HepG2 (cell line): ENCODE measurements at regions not wholly inside any gene's neighbourhood (a gene's known extent, or its start where the extent isn't known, plus 50 kb on each side); places are given as distances from the start of the nearest gene placed in this dataset.

Experiments
- ATAC-seq: fragments of 200-7000 bp; cut with Tn5 transposase; 3 replicates; pipeline ENCODE4 v1.9.1; 2020; ENCODE audit warnings: mild to moderate bottlenecking, moderate library complexity
- BruUV-seq: library from RNA; stranded (reverse); fragments of 400-500 nt; replicated peaks from 2 replicates; lab custom pipeline; 2021; lab: Mats Ljungman, UMichigan
- CTCF ChIA-PET: fragments of 300-600 bp; formaldehyde crosslinking; extraction: SDS; loops from one replicate; lab custom pipeline; 2021; ENCODE audit warnings: low total read pairs, inconsistent platforms, low intra/inter-chr PET ratio; lab: Yijun Ruan, JAX
- POLR2A ChIA-PET: fragments of 350-600 bp; sonication (Branson Sonifier 250); formaldehyde crosslinking; loops from one replicate; lab custom pipeline; 2020; ENCODE audit warnings: antibody characterized with exemption, inconsistent platforms; lab: Yijun Ruan, JAX
- DNase-seq: peaks from one replicate; pipeline ENCODE4 v3.0.0-alpha.2; 2015; ENCODE audit warnings: low spot score
- FAIRE-seq: peaks from 3 replicates; lab custom pipeline; 2011; peaks lifted over from hg19 to GRCh38; lab: Jason Lieb, UNC
- H2AFZ ChIP-seq: one replicate; pipeline ENCODE4 v1.6.1; 2011; ENCODE audit warnings: low read length, inconsistent platforms
- H3K27ac ChIP-seq: fragments of 300-600 bp; 3 replicates; pipeline ENCODE4 v1.8.0; 2011; ENCODE audit warnings: mixed run types, mild to moderate bottlenecking, mixed read lengths, low read length, inconsistent platforms; ENCODE audit not compliant: insufficient read depth; ENCODE audit errors: extremely low read length
- H3K27me3 ChIP-seq, 2 experiments: fragments of 200-600 bp in 1 of 2; 2 replicates in 1 of 2; 3 replicates in 1 of 2; pipeline versions ENCODE4 v1.6.0 to v1.8.0; 2011; ENCODE audit warnings: low read length in 2 of 2, mild to moderate bottlenecking in 2 of 2, moderate library complexity in 2 of 2, inconsistent platforms in 1 of 2; ENCODE audit not compliant: insufficient read depth in 2 of 2, control insufficient read depth in 1 of 2
- H3K36me3 ChIP-seq, 2 experiments: fragments of 200-600 bp in 1 of 2; replicated peaks in 1 of 2; 2 replicates in 1 of 2; 3 replicates in 1 of 2; pipeline versions ENCODE4 v1.5.1 to v1.8.0; 2011; ENCODE audit warnings: low read length in 2 of 2, inconsistent platforms in 1 of 2; ENCODE audit not compliant: insufficient read depth in 2 of 2, control insufficient read depth in 1 of 2
- H3K4me1 ChIP-seq: 2 replicates; pipeline ENCODE4 v1.5.1; 2012; ENCODE audit warnings: low read length, inconsistent platforms; ENCODE audit not compliant: insufficient read depth
- H3K4me2 ChIP-seq: 2 replicates; pipeline ENCODE4 v1.6.0; 2011; ENCODE audit warnings: low read depth, low read length, inconsistent platforms
- H3K4me3 ChIP-seq, 3 experiments: fragments of 200-600 bp in 1 of 3; sonication (generic), shearing (Covaris generic) in 1 of 3; replicated peaks in 1 of 3; 2 replicates each; pipeline ENCODE4 v1.5.1; 2011 to 2016; ENCODE audit warnings: low read length in 3 of 3, inconsistent platforms in 2 of 3, low read depth in 2 of 3, mild to moderate bottlenecking in 2 of 3, control low read depth in 1 of 3, mixed read lengths in 1 of 3; ENCODE audit not compliant: insufficient read depth in 1 of 3
- H3K79me2 ChIP-seq: one replicate; pipeline ENCODE4 v1.6.1; 2011; ENCODE audit warnings: low read length, inconsistent platforms; ENCODE audit not compliant: insufficient read depth
- H3K9ac ChIP-seq: 2 replicates; pipeline ENCODE4 v1.6.0; 2011; ENCODE audit warnings: mild to moderate bottlenecking, low read depth, low read length, inconsistent platforms; ENCODE audit not compliant: insufficient read depth
- H3K9me3 ChIP-seq: 2 replicates; pipeline ENCODE4 v1.5.1; 2012; ENCODE audit warnings: mild to moderate bottlenecking, low read length
- H4K20me1 ChIP-seq: 2 replicates; pipeline ENCODE4 v1.6.0; 2011; ENCODE audit warnings: inconsistent platforms, mild to moderate bottlenecking, low read length, moderate library complexity; ENCODE audit not compliant: insufficient read depth
- DRAP1 ChIP-seq: IDR thresholded peaks from 2 replicates; pipeline ENCODE4 v1.6.1; 2016; ENCODE audit warnings: missing genetic modification reagents, missing compliant biosample characterization
- GPN1 ChIP-seq: sonication (generic); formaldehyde crosslinking; IDR thresholded peaks from 2 replicates; pipeline ENCODE4 v1.5.1; 2020; ENCODE audit warnings: missing genetic modification reagents, borderline replicate concordance
- PBX3 ChIP-seq: sonication (generic); formaldehyde crosslinking; IDR thresholded peaks from 2 replicates; pipeline ENCODE4 v1.8.1; 2023; ENCODE audit warnings: missing genetic modification reagents, inconsistent platforms, borderline replicate concordance
- RCOR2 ChIP-seq: IDR thresholded peaks from 2 replicates; pipeline ENCODE4 v1.6.1; 2016; ENCODE audit warnings: missing biosample characterization, missing genetic modification reagents
- SMYD3 ChIP-seq: sonication (generic); formaldehyde crosslinking; IDR thresholded peaks from 2 replicates; pipeline ENCODE4 v1.8.1; 2023; ENCODE audit warnings: mild to moderate bottlenecking, missing genetic modification reagents
- ZNF563 ChIP-seq: sonication (generic); formaldehyde crosslinking; IDR thresholded peaks from 2 replicates; pipeline ENCODE4 v1.8.0; 2022; ENCODE audit warnings: mild to moderate bottlenecking, moderate library complexity, missing genetic modification reagents
- ZNF670 ChIP-seq: sonication (generic); formaldehyde crosslinking; IDR thresholded peaks from 2 replicates; pipeline ENCODE4 v1.8.0; 2022; ENCODE audit warnings: mild to moderate bottlenecking, missing genetic modification reagents, borderline replicate concordance
- in situ Hi-C: cut with HindIII; loops from 2 replicates; pipeline ENCODE4 v1.10.0; 2017; ENCODE audit warnings: low pct_unique_long_range_greater_than_20kb; ENCODE audit not compliant: extremely low pct_ligation_motif_present
- intact Hi-C: fragments of 100-400 bp; cut with micrococcal nuclease; formaldehyde crosslinking; loops from one replicate; pipeline ENCODE4 v1.10.0; 2022; ENCODE audit not compliant: unreplicated experiment
- TF ChIP-seq, protein P1 (sequence below): sonication (generic); formaldehyde crosslinking; conservative IDR thresholded peaks from 2 replicates; pipeline ENCODE4 v1.8.0; 2022; ENCODE audit warnings: mild to moderate bottlenecking, moderate library complexity, missing genetic modification reagents

DNA sequence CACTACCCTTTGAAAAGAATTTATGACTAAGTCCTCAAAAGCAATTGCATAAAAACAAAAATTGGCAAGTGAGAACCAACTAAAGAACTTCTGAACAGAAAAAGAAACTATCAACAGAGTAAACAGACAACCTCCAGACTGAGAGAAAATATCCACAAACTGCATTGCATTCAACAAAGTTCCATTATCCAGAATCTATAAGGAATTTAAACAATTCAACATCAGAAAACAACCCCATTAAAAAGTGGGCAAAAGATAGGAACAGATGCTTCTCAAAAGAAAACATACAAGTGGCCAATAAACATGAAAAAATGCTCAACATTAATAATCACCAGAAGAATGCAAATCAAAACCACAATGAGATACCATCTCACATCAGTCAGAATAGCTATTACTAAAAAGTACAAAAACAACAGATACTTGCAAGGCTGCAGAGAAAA, 130.2 kb downstream of the GASK1B start:
- Histone ChIP-seq H3K79me2 (no peaks in the 10 kb centered on the region), H2AFZ (no peak overlapping the region), H3K9me3 (peaks cover 16% of the 10 kb centered on the region), H3K27ac (no peak overlapping the region), H3K36me3 (no peaks in the 10 kb centered on the region), H3K9ac (no peak overlapping the region), H3K4me3 (no peak overlapping the region), H4K20me1 (no peaks in the 10 kb centered on the region), H3K4me2 (no peak overlapping the region), H3K27me3 (no peaks in the 10 kb centered on the region), H3K4me1 (peaks cover 20% of the 10 kb centered on the region)
- ATAC-seq (no peak), DNase-seq (no peak), FAIRE-seq (no peak)
- CTCF ChIA-PET, result no interaction called here
- BruUV-seq, result no TSS peak
- intact Hi-C loops (no loop called here), in situ Hi-C loops (loop anchor here (25.0 kb wide), 1 partner anchor 1080 kb away; the partner anchor contains the start of gene PDGFC)
- POLR2A ChIA-PET, result no interaction called here
- TF ChIP-seq ZNF563 (no peak), DRAP1 (CRISPR knock-in tag) (no peak), SMYD3 (CRISPR knock-in tag) (no peak), RCOR2 (no peak), GPN1 (CRISPR knock-in tag) (no peak), ZNF670 (CRISPR knock-in tag) (no peak), PBX3 (CRISPR knock-in tag) (no peak)
- TF ChIP-seq, protein P1, sequence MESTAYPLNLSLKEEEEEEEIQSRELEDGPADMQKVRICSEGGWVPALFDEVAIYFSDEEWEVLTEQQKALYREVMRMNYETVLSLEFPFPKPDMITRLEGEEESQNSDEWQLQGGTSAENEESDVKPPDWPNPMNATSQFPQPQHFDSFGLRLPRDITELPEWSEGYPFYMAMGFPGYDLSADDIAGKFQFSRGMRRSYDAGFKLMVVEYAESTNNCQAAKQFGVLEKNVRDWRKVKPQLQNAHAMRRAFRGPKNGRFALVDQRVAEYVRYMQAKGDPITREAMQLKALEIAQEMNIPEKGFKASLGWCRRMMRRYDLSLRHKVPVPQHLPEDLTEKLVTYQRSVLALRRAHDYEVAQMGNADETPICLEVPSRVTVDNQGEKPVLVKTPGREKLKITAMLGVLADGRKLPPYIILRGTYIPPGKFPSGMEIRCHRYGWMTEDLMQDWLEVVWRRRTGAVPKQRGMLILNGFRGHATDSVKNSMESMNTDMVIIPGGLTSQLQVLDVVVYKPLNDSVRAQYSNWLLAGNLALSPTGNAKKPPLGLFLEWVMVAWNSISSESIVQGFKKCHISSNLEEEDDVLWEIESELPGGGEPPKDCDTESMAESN (CRISPR knock-in tag), result no peak
